ENCODE measurements at regions not wholly inside any gene's neighbourhood (a gene's known extent, or its start where the extent isn't known, plus 50 kb on each side); places are given as distances from the start of the nearest gene placed in this dataset.
A peak's percentile ranks its signal among the peaks of the same experiment; 100 is the strongest.

DNA sequence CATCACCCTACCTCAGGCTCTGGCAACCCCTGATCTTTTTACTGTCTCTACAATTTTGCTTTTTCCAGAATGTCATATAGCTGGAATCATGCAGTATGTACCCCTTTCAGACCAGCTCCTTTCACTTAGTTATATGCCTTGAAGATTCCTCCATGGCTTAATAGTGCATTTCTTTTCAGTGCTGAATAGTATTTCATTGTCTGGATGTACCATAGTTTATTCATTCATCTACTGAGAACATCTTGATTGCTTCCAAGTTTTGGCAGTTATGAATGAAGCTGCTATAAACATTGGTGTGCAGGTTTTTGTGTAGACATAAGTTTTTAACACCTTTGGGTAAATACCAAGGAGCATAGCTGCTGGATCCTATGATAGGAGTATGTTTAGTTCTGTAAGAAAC is 50.8 kb upstream of the ANP32A start:
- no peak for DNase-seq (ENCODE audit: low spot score)

GRCh38 chr15:68874788-68875187 is 54.1 kb upstream of the ANP32A start:
- DNase-seq (ENCODE audit: low spot score), result no peak

DNA sequence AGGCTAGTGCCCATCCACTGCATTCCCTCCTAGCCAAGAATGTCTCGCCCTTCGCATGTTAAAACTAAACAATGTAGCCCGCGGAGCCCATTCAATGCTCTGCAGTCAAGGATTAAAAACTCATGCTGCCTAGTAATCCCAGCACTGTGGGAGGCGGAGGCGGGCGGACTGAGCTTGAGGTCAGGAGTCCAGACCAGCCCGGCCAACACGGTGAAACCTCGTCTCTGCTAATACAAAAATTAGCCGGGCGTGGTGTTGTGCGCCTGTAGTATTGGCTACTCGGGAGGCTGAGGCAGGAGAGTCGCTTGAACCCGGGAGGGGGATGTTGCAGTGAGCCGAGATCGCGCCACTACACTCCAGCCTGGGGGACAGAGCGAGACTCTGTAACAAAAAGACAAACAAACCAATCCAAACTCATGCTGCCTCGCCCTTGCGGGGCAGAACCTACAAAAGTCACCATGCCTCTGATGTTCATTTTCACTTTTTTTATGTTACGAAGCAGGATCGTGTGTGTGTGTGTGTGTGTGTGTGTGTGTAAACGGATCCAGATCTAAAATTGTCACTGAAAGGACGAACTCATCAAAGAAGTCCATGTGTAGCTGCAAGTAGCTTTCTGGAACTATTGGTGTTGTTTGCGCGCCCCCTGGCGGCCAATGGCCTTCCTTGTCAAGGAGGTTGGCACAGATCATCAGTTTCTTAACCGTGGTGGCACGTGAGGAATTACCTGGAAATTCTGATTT is 54.8 kb upstream of the SPESP1 start:
- peak; percentile 90 for DNase-seq (ENCODE audit: low spot score)

GRCh38 chr15:68877626-68878025 is 52.7 kb upstream of the SPESP1 start:
- no peak for DNase-seq (ENCODE audit: low spot score)

DNA sequence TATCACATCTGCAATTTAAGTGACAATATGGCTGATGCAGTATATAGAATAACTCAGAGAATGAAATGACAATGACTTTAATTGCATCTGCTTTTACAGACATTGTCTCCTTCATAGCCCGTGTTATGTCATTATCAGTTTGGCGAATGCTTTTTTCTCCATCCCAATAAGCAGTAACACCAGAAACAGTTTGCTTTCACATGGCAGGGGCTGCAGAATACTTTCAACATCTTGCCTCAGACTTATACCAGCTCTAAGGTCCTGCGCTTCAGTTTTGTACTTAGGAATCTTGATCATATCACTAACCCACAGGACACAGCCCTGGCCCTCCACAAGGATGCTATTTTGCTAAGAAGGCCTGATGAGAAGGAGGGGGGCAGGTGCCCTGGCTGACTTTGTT is 49.9 kb upstream of the SPESP1 start:
- no peak for DNase-seq (ENCODE audit: low spot score)
